ENCODE measurements at regions not wholly inside any gene's neighbourhood (a gene's known extent, or its start where the extent isn't known, plus 50 kb on each side); places are given as distances from the start of the nearest gene placed in this dataset.

- no peak for TF ChIP-seq CTCF (IDR thresholded peaks at IDR 0.05; ENCODE audit: unreplicated experiment)
- CTCF ChIA-PET: interaction anchor here (0.6 kb wide), 2 partner anchors 300 to 769 kb away, joined by 3 read pairs; no protein-coding TSS in a partner anchor
- intact Hi-C loops (cut with micrococcal nuclease; ENCODE audit: unreplicated experiment): no loop called here
- no peaks in the 10 kb centered on the region for H3K4me1 Mint-ChIP-seq (ENCODE audit: low read depth, unreplicated experiment)
- H3K27ac Mint-ChIP-seq (ENCODE audit: unreplicated experiment): no peak overlapping the region
- H3K9me3 Mint-ChIP-seq (ENCODE audit: low read depth, unreplicated experiment): peaks cover 5% of the 10 kb centered on the region
- H3K27me3 Mint-ChIP-seq (ENCODE audit: unreplicated experiment): no peaks in the 10 kb centered on the region
- no peak overlapping the region for H3K4me3 Mint-ChIP-seq (ENCODE audit: low read depth, unreplicated experiment)
- BruUV-seq (replicated peaks): no TSS peak
- no peaks in the 10 kb centered on the region for H3K36me3 Mint-ChIP-seq (ENCODE audit: insufficient read depth, unreplicated experiment)
- no peak for DNase-seq
These were observed 608.6 kb downstream of the CCDC171 start for GRCh38 chr9:16161483-16161882.

DNA sequence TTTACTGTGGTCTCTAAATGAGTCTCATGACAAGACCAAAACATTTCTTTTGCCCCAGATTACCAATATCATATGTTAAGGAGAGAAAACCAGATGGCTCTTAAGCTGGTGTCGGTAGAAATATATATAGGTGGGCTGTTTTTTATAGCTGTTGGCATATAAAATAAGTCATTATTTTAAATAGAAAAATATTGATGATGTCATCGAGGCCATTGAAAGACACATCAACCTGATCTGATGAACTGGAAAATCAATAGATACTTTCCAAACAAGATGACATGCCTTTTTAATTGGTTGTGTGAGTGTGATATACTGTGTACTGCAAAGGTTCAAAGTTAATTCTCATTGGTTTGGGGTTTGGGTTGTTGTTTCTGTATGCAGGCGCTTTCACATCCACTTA, 617.3 kb downstream of the CCDC171 start:
- CTCF ChIA-PET: interaction anchor here (0.6 kb wide), 1 partner anchor 306 kb away, joined by 3 read pairs; no protein-coding TSS in a partner anchor
- DNase-seq: no peak
- Mint-ChIP-seq H3K36me3 (ENCODE audit: insufficient read depth, unreplicated experiment) (no peaks in the 10 kb centered on the region), H3K4me3 (ENCODE audit: low read depth, unreplicated experiment) (no peak overlapping the region), H3K27ac (ENCODE audit: unreplicated experiment) (no peak overlapping the region), H3K4me1 (ENCODE audit: low read depth, unreplicated experiment) (no peaks in the 10 kb centered on the region), H3K27me3 (ENCODE audit: unreplicated experiment) (no peaks in the 10 kb centered on the region), H3K9me3 (ENCODE audit: low read depth, unreplicated experiment) (no peaks in the 10 kb centered on the region)
- TF ChIP-seq CTCF (IDR thresholded peaks at IDR 0.05; ENCODE audit: unreplicated experiment): no peak
- no TSS peak for BruUV-seq (replicated peaks)
- intact Hi-C loops (cut with micrococcal nuclease; ENCODE audit: unreplicated experiment): no loop called here

DNA sequence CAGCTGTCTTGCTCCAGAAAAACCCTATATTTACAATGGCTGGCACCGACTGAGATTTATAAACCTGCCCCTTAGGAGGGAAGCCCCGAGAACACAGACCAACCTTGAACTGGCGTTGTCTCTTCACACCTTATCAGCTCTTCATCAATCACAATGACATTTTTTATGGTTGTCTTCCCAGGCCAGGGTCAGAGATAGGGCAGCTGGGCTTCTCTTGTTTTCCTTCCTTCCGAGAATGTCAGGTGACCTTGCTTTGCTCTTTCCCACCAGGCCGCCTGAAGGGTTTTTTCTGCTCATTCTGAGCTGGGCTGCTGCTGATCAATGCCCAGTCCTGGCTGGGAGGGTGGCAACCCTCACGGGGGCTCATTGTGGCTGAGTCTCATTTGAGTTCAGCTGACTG, 619.1 kb downstream of the CCDC171 start:
- CTCF ChIA-PET: no interaction called here
- no peak for TF ChIP-seq CTCF (IDR thresholded peaks at IDR 0.05; ENCODE audit: unreplicated experiment)
- no peak for DNase-seq
- no peaks in the 10 kb centered on the region for H3K4me1 Mint-ChIP-seq (ENCODE audit: low read depth, unreplicated experiment)
- H3K4me3 Mint-ChIP-seq (ENCODE audit: low read depth, unreplicated experiment): no peak overlapping the region
- intact Hi-C loops (cut with micrococcal nuclease; ENCODE audit: unreplicated experiment): no loop called here
- H3K9me3 Mint-ChIP-seq (ENCODE audit: low read depth, unreplicated experiment): no peaks in the 10 kb centered on the region
- H3K36me3 Mint-ChIP-seq (ENCODE audit: insufficient read depth, unreplicated experiment): no peaks in the 10 kb centered on the region
- H3K27ac Mint-ChIP-seq (ENCODE audit: unreplicated experiment): no peak overlapping the region
- no TSS peak for BruUV-seq (replicated peaks)
- H3K27me3 Mint-ChIP-seq (ENCODE audit: unreplicated experiment): no peaks in the 10 kb centered on the region

- BruUV-seq (replicated peaks): no TSS peak
- intact Hi-C loops (cut with micrococcal nuclease; ENCODE audit: unreplicated experiment): no loop called here
- H3K36me3 Mint-ChIP-seq (ENCODE audit: insufficient read depth, unreplicated experiment): no peaks in the 10 kb centered on the region
- no peak overlapping the region for H3K4me3 Mint-ChIP-seq (ENCODE audit: low read depth, unreplicated experiment)
- no peaks in the 10 kb centered on the region for H3K9me3 Mint-ChIP-seq (ENCODE audit: low read depth, unreplicated experiment)
- H3K27ac Mint-ChIP-seq (ENCODE audit: unreplicated experiment): no peak overlapping the region
- H3K27me3 Mint-ChIP-seq (ENCODE audit: unreplicated experiment): no peaks in the 10 kb centered on the region
- no peak for DNase-seq
- no peaks in the 10 kb centered on the region for H3K4me1 Mint-ChIP-seq (ENCODE audit: low read depth, unreplicated experiment)
- TF ChIP-seq CTCF (IDR thresholded peaks at IDR 0.05; ENCODE audit: unreplicated experiment): no peak
- CTCF ChIA-PET: no interaction called here
These were observed 620.0 kb downstream of the CCDC171 start for GRCh38 chr9:16172796-16173195.
